Esophagus squamous epithelium (tissue), 4 donors: ENCODE measurements at regions not wholly inside any gene's neighbourhood (a gene's known extent, or its start where the extent isn't known, plus 50 kb on each side); places are given as distances from the start of the nearest gene placed in this dataset.

Experiments used
- POLR2A ChIP-seq, 4 donors: fragments of 450-650 bp; IDR thresholded peaks; one replicate each; pipeline ENCODE4 v1.6.1; 2017; ENCODE audit warnings: antibody characterized with exemption in 4 of 4, mild to moderate bottlenecking in 4 of 4, moderate library complexity in 3 of 4
- TF ChIP-seq, protein P1 (sequence below), 6 experiments: fragments of 450-650 bp in 4 of 6; fragments of 200-600 bp in 2 of 6; sonication (generic) in 2 of 6; IDR thresholded peaks; one replicate each; pipeline ENCODE4 v1.5.1; 2016 to 2019; ENCODE audit warnings: antibody characterized with exemption in 6 of 6, mild to moderate bottlenecking in 4 of 6, moderate library complexity in 4 of 6

DNA sequence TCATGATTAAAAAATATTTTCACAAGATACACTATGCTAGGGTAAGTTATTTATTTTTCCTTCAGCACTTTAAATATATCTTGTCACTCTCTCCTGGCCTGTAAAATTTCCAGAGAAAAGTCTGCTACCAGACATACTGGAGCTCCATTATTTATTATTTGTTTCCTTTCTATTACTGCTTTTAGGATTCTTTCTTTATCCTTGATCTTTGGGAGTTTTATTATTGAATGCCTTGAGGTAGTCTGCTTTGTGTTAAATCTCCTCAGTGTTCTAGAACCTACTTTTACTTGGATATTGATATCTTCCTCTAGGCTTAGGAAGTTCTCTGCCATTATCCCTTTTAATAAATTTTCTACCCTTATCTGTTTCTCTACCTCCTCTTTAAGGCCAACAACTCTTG lies 142.0 kb upstream of the TGFBR2 start:
- TF ChIP-seq, protein P1, sequence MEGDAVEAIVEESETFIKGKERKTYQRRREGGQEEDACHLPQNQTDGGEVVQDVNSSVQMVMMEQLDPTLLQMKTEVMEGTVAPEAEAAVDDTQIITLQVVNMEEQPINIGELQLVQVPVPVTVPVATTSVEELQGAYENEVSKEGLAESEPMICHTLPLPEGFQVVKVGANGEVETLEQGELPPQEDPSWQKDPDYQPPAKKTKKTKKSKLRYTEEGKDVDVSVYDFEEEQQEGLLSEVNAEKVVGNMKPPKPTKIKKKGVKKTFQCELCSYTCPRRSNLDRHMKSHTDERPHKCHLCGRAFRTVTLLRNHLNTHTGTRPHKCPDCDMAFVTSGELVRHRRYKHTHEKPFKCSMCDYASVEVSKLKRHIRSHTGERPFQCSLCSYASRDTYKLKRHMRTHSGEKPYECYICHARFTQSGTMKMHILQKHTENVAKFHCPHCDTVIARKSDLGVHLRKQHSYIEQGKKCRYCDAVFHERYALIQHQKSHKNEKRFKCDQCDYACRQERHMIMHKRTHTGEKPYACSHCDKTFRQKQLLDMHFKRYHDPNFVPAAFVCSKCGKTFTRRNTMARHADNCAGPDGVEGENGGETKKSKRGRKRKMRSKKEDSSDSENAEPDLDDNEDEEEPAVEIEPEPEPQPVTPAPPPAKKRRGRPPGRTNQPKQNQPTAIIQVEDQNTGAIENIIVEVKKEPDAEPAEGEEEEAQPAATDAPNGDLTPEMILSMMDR (IDR thresholded peaks at IDR 0.05): no peak
- TF ChIP-seq POLR2A (IDR thresholded peaks at IDR 0.05): no peak
